ENCODE measurements at regions not wholly inside any gene's neighbourhood (a gene's known extent, or its start where the extent isn't known, plus 50 kb on each side); places are given as distances from the start of the nearest gene placed in this dataset.
"Not testable (repeated sequence)": the region's sequence is repeated elsewhere in the genome, so short reads cannot be mapped to it uniquely, and the experiment has no call there.

DNA sequence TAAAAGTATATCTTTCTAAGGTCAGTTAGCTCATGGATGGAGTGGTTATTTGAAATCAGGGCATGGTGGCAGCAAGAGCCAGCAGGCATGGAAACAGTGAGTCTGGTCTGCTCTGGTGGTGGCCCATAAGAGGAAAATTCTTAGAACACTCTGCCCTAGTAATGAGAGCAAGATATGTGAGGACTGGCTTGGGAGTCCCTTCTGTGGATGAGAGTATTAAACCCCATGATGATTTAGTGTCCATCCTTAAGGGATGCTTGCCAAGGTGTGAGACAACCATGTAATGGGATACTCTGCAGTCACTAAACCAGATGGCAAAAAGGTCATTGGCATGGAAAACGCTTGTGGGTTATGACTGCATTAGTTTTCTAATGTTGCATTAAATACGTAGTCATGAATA lies 269.9 kb downstream of the BCL2L11 start:
- H3K36me3 ChIP-seq (replicated peaks in 1 of 2; ENCODE audit: control extremely low read depth in 1 of 2, control insufficient read depth in 1 of 2, extremely low read depth in 1 of 2, insufficient read depth in 2 of 2, low read length in 1 of 2); H3K27me3 Mint-ChIP-seq; H3K9ac ChIP-seq (ENCODE audit: low read length); H3K9me3 ChIP-seq (ENCODE audit: control extremely low read depth in 1 of 3, control insufficient read depth in 2 of 3, insufficient read depth in 1 of 3, low read length in 2 of 3); H3K4me3 Mint-ChIP-seq; H3K4me3 ChIP-seq (ENCODE audit: control extremely low read depth in 1 of 5, extremely low read depth in 1 of 5, insufficient read depth in 1 of 5, low read depth in 2 of 5, low read length in 4 of 5); H3K4me1 ChIP-seq (ENCODE audit: control insufficient read depth in 2 of 2, insufficient read depth in 2 of 2, low read length in 2 of 2); H3K4me1 Mint-ChIP-seq; ATAC-seq (ENCODE audit: low read depth); POLR2A ChIA-PET; H4K20me1 ChIP-seq (ENCODE audit: control insufficient read depth, insufficient read depth, low read length, poor library complexity, severe bottlenecking); H2AFZ ChIP-seq (ENCODE audit: insufficient read depth, low read depth, low read length, poor library complexity, severe bottlenecking); H3K27me3 ChIP-seq (replicated peaks in 1 of 4; ENCODE audit: control extremely low read depth in 1 of 4, control insufficient read depth in 3 of 4, insufficient read depth in 4 of 4, low read length in 3 of 4); H3K4me2 ChIP-seq (replicated peaks; ENCODE audit: low read depth, low read length, poor library complexity, severe bottlenecking); CTCF ChIA-PET; DNase-seq; H3K27ac ChIP-seq (ENCODE audit: low read length in 2 of 2); H3K9me3 Mint-ChIP-seq (ENCODE audit: insufficient read depth); H3K79me2 ChIP-seq (ENCODE audit: control insufficient read depth, insufficient read depth, low read length); H3K27ac Mint-ChIP-seq; intact Hi-C loops (cut with micrococcal nuclease): not testable (repeated sequence)
- no CpG with 5 or more reads among the region's 2 CpGs for WGBS (ENCODE audit: insufficient coverage)

DNA sequence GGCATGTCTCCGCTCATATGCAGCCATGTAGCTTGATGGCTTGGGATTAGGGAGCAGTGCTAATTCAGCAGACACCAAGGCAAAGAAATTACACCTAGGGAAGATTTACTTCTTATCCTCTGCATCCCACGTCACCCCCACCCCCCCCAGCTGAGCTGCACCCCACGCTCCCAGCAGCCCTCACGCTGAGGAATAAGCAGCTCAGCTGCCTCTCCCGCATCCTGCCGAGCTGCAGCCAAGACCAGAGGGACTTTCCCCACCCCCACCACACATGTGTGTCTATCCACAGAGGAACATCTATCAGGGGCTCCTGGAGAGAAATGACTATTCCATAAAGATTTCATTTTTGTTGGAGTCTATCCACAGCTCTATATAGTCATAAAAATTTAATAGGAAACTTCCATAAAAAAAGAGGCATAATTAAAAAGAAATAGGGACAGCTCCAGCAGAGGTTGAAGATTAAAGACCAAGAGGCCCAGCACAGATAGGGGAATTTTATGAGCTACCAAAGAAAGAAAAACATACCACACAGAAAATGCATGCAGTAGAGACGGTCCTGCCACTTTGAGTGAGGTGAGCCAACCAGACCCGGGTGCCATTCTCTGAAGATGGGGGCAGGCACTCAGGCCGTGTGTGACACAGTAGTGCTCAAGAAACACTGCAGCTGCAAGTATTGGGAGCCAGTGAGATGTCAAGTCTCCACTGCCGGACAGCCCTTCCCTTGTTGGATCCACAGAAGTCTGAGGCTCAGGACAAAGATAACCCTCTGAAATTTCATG lies 274.8 kb downstream of the BCL2L11 start:
- H3K4me2 ChIP-seq (replicated peaks; ENCODE audit: low read depth, low read length, poor library complexity, severe bottlenecking); H3K9ac ChIP-seq (ENCODE audit: low read length); H4K20me1 ChIP-seq (ENCODE audit: control insufficient read depth, insufficient read depth, low read length, poor library complexity, severe bottlenecking); H3K9me3 ChIP-seq (ENCODE audit: control extremely low read depth in 1 of 3, control insufficient read depth in 2 of 3, insufficient read depth in 1 of 3, low read length in 2 of 3); H3K4me3 Mint-ChIP-seq; H3K27ac ChIP-seq (ENCODE audit: low read length in 2 of 2); H3K36me3 ChIP-seq (replicated peaks in 1 of 2; ENCODE audit: control extremely low read depth in 1 of 2, control insufficient read depth in 1 of 2, extremely low read depth in 1 of 2, insufficient read depth in 2 of 2, low read length in 1 of 2); H3K9me3 Mint-ChIP-seq (ENCODE audit: insufficient read depth); intact Hi-C loops (cut with micrococcal nuclease); H3K4me3 ChIP-seq (ENCODE audit: control extremely low read depth in 1 of 5, extremely low read depth in 1 of 5, insufficient read depth in 1 of 5, low read depth in 2 of 5, low read length in 4 of 5); H3K27me3 Mint-ChIP-seq; H3K4me1 Mint-ChIP-seq; DNase-seq; H3K4me1 ChIP-seq (ENCODE audit: control insufficient read depth in 2 of 2, insufficient read depth in 2 of 2, low read length in 2 of 2); H3K79me2 ChIP-seq (ENCODE audit: control insufficient read depth, insufficient read depth, low read length); CTCF ChIA-PET; H3K27me3 ChIP-seq (replicated peaks in 1 of 4; ENCODE audit: control extremely low read depth in 1 of 4, control insufficient read depth in 3 of 4, insufficient read depth in 4 of 4, low read length in 3 of 4); POLR2A ChIA-PET; H2AFZ ChIP-seq (ENCODE audit: insufficient read depth, low read depth, low read length, poor library complexity, severe bottlenecking): not testable (repeated sequence)
- peak overlapping the region; percentile 63 for H3K27ac Mint-ChIP-seq
- peak; percentile 31 for ATAC-seq (ENCODE audit: low read depth)
- 80% methylated on average over 1 of the region's 10 CpGs for WGBS (ENCODE audit: insufficient coverage)

DNA sequence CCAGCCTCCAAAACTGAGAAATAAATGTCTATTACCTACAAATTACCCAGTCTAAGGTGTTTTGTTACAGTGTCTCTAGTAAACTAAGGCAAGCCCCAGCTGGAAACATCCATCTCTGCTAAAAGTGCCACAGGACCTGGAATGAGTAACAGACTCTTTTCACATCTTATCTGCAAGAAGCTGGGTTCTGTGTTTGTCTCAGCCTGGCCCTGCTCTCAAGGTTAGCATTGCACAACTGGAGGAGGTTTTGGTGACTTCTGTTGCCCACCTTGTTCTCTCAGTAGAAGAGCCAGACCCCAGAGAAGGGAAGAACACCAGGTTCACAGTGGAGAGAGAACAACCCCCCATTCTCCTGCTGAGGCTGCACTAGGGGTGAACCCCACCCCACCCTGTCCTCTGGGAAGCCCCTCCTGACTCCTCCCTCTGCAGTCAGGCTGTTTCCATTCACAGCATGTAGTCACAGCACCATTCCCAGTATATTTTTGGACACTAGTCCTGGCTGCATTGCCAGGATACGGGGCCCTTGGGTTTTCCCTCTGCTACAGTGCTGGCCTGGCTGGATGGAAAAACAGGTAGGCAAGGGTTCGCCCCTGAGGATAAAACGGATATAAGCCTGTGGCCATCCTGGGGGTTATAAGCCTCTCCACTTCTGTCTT lies 280.0 kb downstream of the BCL2L11 start:
- POLR2A ChIA-PET, H3K4me1 Mint-ChIP-seq: not testable (repeated sequence)

More for the DNA sequence above, 280.0 kb downstream of the BCL2L11 start:
- H3K79me2 ChIP-seq (ENCODE audit: control insufficient read depth, insufficient read depth, low read length); H3K27ac Mint-ChIP-seq; H3K27me3 Mint-ChIP-seq; H3K4me2 ChIP-seq (replicated peaks; ENCODE audit: low read depth, low read length, poor library complexity, severe bottlenecking); H3K27ac ChIP-seq (ENCODE audit: low read length in 2 of 2); H4K20me1 ChIP-seq (ENCODE audit: control insufficient read depth, insufficient read depth, low read length, poor library complexity, severe bottlenecking); H3K27me3 ChIP-seq (replicated peaks in 1 of 4; ENCODE audit: control extremely low read depth in 1 of 4, control insufficient read depth in 3 of 4, insufficient read depth in 4 of 4, low read length in 3 of 4); H3K4me3 Mint-ChIP-seq; H3K36me3 ChIP-seq (replicated peaks in 1 of 2; ENCODE audit: control extremely low read depth in 1 of 2, control insufficient read depth in 1 of 2, extremely low read depth in 1 of 2, insufficient read depth in 2 of 2, low read length in 1 of 2); H3K9me3 ChIP-seq (ENCODE audit: control extremely low read depth in 1 of 3, control insufficient read depth in 2 of 3, insufficient read depth in 1 of 3, low read length in 2 of 3); H2AFZ ChIP-seq (ENCODE audit: insufficient read depth, low read depth, low read length, poor library complexity, severe bottlenecking); H3K9ac ChIP-seq (ENCODE audit: low read length); H3K9me3 Mint-ChIP-seq (ENCODE audit: insufficient read depth); H3K4me1 ChIP-seq (ENCODE audit: control insufficient read depth in 2 of 2, insufficient read depth in 2 of 2, low read length in 2 of 2); intact Hi-C loops (cut with micrococcal nuclease); CTCF ChIA-PET; ATAC-seq (ENCODE audit: low read depth); H3K4me3 ChIP-seq (ENCODE audit: control extremely low read depth in 1 of 5, extremely low read depth in 1 of 5, insufficient read depth in 1 of 5, low read depth in 2 of 5, low read length in 4 of 5); DNase-seq: not testable (repeated sequence)
- WGBS (ENCODE audit: insufficient coverage), result 100% methylated on average over 1 of the region's 3 CpGs
